Tibial nerve (tissue), 3 donors: ENCODE measurements at regions not wholly inside any gene's neighbourhood (a gene's known extent, or its start where the extent isn't known, plus 50 kb on each side); places are given as distances from the start of the nearest gene placed in this dataset.

Experiments
- POLR2A ChIP-seq, 2 donors: fragments of 450-650 bp; IDR thresholded peaks; one replicate each; pipeline ENCODE4 v1.6.1; 2017; ENCODE audit warnings: antibody characterized with exemption in 2 of 2, mild to moderate bottlenecking in 2 of 2, moderate library complexity in 2 of 2
- TF ChIP-seq, protein P1 (sequence below), 5 experiments: fragments of 200-600 bp in 3 of 5; fragments of 450-650 bp in 2 of 5; sonication (generic) in 3 of 5; IDR thresholded peaks; one replicate each; pipeline ENCODE4 v1.5.1; 2016 to 2019; ENCODE audit warnings: antibody characterized with exemption in 5 of 5, mild to moderate bottlenecking in 3 of 5, moderate library complexity in 2 of 5

DNA sequence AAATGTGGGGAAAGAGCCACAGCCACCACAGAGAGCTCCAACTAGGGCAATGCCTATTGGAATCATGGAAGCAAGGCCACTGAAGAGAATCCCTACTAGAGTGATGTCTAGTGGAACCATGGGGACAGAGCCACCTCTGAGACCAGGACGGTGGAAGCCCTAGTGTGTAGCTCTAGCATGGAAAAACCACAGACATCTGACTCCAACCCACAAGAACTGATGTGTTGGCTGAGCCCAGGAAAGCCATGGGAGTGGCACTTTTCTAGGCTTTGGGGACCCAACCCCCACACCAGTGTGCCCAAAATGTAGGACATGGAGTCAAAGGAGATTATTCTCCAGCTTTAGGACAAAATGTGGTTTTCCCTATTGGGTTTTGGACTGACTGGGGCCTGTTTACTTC is 721.9 kb downstream of the BRINP1 start:
- TF ChIP-seq, protein P1, sequence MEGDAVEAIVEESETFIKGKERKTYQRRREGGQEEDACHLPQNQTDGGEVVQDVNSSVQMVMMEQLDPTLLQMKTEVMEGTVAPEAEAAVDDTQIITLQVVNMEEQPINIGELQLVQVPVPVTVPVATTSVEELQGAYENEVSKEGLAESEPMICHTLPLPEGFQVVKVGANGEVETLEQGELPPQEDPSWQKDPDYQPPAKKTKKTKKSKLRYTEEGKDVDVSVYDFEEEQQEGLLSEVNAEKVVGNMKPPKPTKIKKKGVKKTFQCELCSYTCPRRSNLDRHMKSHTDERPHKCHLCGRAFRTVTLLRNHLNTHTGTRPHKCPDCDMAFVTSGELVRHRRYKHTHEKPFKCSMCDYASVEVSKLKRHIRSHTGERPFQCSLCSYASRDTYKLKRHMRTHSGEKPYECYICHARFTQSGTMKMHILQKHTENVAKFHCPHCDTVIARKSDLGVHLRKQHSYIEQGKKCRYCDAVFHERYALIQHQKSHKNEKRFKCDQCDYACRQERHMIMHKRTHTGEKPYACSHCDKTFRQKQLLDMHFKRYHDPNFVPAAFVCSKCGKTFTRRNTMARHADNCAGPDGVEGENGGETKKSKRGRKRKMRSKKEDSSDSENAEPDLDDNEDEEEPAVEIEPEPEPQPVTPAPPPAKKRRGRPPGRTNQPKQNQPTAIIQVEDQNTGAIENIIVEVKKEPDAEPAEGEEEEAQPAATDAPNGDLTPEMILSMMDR (IDR thresholded peaks at IDR 0.05) = no peak
- TF ChIP-seq POLR2A (IDR thresholded peaks at IDR 0.05) = no peak
